NCI-H2227 (cell line): ENCODE measurements at regions not wholly inside any gene's neighbourhood (a gene's known extent, or its start where the extent isn't known, plus 50 kb on each side); places are given as distances from the start of the nearest gene placed in this dataset.

Experiments
- DNase-seq: peaks from one replicate; lab custom pipeline; 2025; ENCODE audit not compliant: unreplicated experiment; lab: John Stamatoyannopoulos, UW

DNA sequence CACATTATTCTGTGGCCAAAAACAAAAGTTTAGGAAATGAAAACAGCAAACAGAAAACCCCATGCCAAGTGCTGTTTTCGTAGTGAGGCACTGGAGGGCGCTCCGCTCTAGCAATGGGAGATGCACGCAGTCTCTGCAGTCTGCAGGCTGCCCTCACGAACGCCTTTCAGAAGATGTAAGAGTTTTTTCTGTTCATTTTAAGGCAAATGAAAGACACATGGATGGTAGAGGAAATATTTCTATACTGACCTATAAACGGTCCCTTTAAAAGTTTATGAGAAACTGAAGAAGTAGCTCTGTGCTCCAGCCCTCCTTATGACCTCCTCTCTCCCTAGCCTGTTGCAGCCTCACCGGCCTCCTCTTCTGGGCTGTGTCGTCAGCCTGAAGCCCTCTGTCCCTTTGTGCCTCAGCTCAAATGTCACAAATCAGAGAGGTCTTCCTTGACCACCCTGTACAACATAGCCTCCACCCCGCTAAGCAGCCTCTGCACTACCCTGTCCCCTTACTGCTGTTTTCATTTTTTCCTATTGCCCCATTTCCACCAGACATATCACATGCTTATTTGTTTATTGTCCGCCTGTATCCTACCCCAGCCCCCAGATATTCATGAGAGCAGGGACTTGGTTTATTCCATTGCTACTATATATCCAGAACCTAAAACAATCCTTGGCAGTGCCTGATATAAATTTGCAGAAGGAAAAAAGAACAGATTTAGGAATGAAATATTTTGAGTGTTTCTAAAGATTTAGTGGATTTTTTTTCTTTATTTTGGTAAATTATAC is 116.4 kb downstream of the TM9SF2 start:
- peak; percentile 66 for DNase-seq

DNA sequence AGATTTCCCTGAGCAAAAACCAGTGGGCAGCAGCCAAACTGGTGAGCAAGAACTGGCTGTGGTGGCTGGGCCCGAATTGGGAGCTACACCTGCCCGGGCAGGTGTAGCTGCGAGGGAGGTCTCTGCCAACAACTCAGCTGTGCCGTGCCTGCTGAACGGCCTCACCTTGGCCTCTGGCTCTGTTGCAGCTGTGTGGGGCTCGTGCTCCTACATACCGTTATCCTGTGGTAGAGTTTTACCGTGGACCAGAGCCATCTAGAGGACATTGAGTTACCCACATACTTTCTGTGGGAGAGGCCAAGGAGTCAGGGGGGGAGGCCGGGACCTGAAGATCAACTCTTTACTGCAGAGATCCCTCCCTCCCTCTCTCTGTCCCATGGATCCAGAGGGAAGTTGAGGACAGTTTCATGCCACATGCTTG is 113.2 kb downstream of the TM9SF2 start:
- no peak for DNase-seq
